ENCODE measurements at regions not wholly inside any gene's neighbourhood (a gene's known extent, or its start where the extent isn't known, plus 50 kb on each side); places are given as distances from the start of the nearest gene placed in this dataset.

DNA sequence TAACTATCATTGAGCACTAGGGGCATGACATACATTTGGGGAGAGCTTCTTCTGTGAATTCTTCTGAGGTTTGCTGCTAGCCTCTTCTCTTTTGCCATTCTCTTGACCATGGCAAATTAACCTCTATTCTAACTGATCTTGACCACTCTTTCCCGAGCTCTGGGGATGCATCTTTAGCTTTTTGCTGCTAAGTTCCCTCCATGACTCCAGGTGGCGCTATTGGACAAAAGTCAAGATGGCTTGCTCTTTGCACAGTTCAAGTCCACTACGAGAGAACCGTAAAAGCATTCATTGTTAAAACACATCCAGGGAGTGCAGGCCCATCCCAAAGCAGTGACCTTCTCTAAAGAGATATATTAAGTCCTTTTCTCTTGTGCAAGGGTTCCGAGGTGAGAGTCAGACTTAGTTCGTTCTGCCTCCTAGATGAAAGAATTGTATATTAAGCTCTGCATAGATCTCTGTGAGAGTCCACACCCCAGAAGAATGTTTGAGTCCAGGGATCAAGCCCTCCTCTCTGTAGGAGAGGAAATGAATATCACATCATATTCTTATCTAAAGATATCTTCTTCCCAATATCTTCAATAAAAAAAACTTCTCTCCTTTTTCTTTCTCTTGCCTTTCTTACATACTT is 1152.9 kb upstream of the CDH6 start:
- TF ChIP-seq POLR2AphosphoS5 (IDR thresholded peaks at IDR 0.05; ENCODE audit: low read depth) (no peak), SPI1 (IDR thresholded peaks at IDR 0.05; ENCODE audit: borderline replicate concordance, low read depth) (no peak), GABPA (IDR thresholded peaks at IDR 0.05; ENCODE audit: low read depth) (no peak)
- TF ChIP-seq, protein P1, sequence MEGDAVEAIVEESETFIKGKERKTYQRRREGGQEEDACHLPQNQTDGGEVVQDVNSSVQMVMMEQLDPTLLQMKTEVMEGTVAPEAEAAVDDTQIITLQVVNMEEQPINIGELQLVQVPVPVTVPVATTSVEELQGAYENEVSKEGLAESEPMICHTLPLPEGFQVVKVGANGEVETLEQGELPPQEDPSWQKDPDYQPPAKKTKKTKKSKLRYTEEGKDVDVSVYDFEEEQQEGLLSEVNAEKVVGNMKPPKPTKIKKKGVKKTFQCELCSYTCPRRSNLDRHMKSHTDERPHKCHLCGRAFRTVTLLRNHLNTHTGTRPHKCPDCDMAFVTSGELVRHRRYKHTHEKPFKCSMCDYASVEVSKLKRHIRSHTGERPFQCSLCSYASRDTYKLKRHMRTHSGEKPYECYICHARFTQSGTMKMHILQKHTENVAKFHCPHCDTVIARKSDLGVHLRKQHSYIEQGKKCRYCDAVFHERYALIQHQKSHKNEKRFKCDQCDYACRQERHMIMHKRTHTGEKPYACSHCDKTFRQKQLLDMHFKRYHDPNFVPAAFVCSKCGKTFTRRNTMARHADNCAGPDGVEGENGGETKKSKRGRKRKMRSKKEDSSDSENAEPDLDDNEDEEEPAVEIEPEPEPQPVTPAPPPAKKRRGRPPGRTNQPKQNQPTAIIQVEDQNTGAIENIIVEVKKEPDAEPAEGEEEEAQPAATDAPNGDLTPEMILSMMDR (IDR thresholded peaks at IDR 0.05; ENCODE audit: insufficient read depth, low read length): peak; percentile 51
- TF ChIP-seq, protein P2, sequence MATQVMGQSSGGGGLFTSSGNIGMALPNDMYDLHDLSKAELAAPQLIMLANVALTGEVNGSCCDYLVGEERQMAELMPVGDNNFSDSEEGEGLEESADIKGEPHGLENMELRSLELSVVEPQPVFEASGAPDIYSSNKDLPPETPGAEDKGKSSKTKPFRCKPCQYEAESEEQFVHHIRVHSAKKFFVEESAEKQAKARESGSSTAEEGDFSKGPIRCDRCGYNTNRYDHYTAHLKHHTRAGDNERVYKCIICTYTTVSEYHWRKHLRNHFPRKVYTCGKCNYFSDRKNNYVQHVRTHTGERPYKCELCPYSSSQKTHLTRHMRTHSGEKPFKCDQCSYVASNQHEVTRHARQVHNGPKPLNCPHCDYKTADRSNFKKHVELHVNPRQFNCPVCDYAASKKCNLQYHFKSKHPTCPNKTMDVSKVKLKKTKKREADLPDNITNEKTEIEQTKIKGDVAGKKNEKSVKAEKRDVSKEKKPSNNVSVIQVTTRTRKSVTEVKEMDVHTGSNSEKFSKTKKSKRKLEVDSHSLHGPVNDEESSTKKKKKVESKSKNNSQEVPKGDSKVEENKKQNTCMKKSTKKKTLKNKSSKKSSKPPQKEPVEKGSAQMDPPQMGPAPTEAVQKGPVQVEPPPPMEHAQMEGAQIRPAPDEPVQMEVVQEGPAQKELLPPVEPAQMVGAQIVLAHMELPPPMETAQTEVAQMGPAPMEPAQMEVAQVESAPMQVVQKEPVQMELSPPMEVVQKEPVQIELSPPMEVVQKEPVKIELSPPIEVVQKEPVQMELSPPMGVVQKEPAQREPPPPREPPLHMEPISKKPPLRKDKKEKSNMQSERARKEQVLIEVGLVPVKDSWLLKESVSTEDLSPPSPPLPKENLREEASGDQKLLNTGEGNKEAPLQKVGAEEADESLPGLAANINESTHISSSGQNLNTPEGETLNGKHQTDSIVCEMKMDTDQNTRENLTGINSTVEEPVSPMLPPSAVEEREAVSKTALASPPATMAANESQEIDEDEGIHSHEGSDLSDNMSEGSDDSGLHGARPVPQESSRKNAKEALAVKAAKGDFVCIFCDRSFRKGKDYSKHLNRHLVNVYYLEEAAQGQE (IDR thresholded peaks at IDR 0.05; ENCODE audit: insufficient replicate concordance, low read depth): no peak

Data from HL-60 (cell line).